ENCODE measurements at regions not wholly inside any gene's neighbourhood (a gene's known extent, or its start where the extent isn't known, plus 50 kb on each side); places are given as distances from the start of the nearest gene placed in this dataset.

DNA sequence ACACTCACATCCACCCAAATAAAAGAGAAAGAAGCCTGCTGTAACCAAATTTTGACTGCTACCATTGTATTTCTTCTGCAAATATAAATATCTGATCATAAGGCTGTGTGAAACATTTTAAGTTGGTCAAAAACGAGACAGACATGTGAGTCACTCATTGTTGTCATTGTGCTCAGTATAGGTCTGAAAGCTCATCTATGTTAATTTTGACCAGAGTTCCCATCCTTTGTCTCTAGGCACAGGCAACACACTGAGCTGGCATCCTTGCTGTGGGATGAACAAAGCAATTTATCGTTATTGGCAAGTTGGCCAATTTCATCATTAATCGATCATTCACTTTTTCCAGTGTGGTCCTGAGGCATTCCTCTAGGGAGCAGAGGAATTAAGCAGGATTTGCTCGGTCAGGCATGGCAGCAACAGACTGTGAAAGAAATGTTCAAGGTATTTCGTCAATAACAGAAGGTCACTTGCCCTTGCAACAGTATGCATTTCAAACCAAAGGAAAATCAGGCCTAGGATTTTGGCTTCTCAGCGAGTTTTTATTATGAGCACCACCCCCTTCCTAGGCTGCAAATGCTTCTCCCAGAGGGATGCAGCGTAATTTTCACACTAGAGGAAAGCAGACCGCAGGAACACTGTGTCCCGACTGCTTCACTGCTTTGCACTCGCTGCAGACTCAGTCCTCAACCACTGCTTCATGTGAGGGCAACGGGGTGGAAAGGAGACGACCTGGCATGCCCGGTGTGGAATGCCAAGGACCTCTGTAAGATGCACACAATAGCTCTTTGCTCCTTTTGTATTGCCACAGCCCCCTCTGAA lies 87.9 kb upstream of the SMYD2 start:
- POLR2A ChIA-PET, result no interaction called here
- Mint-ChIP-seq H3K4me3 (no peak overlapping the region), H3K27ac (no peak overlapping the region), H3K27me3 (peaks cover 19% of the 10 kb centered on the region), H3K36me3 (no peaks in the 10 kb centered on the region), H3K9me3 (no peaks in the 10 kb centered on the region), H3K4me1 (ENCODE audit: low read depth) (peaks cover under 1% of the 10 kb centered on the region)
- no peak for DNase-seq
- intact Hi-C loops (cut with micrococcal nuclease), result no loop called here
- CTCF ChIA-PET, result no interaction called here

DNA sequence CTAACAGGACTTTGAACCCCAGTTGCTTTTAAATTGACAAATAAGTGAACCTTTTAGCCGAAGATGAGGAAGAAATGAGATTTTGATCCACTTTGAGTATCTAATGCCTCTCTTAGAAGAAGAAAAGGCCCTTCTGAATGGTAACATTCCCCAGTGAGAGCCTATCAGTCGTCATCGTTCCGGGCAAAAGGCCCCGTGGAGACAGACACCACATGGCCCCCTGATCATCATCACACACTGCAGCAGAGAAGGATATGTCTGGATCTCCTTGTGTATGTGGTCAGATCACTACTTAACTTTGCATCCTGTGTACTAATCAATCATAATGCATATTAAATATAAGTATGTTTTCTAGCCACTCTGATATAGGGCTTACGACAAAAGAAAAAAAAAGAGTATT lies 87.3 kb upstream of the SMYD2 start:
- peaks cover 16% of the 10 kb centered on the region for H3K27me3 Mint-ChIP-seq
- no peaks in the 10 kb centered on the region for H3K36me3 Mint-ChIP-seq
- intact Hi-C loops (cut with micrococcal nuclease), result no loop called here
- no peak for DNase-seq
- H3K27ac Mint-ChIP-seq, result no peak overlapping the region
- H3K4me1 Mint-ChIP-seq (ENCODE audit: low read depth), result no peaks in the 10 kb centered on the region
- ChIA-PET POLR2A (no interaction called here), CTCF (no interaction called here)
- no peaks in the 10 kb centered on the region for H3K9me3 Mint-ChIP-seq
- H3K4me3 Mint-ChIP-seq, result no peak overlapping the region

DNA sequence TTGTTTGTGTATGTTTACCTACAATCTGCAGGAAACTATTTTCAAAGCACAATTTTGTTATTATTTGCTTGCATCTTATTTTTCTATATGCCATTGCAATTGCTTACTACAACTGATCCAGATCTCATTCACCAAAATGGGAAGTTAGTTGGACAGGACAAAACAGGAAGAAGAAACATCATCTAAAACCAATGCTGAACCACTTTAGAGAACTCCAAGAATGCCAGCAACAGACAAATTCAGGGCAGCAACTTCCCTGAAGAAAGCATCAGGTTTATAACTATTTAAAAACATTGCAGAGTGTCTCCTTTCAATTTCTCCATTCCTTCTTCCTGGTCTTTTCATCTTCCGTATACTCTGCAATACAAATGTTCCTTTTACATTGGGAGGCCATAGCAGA lies 82.4 kb upstream of the SMYD2 start:
- Mint-ChIP-seq H3K4me3 (no peak overlapping the region), H3K27me3 (peaks cover 14% of the 10 kb centered on the region), H3K27ac (no peak overlapping the region), H3K4me1 (ENCODE audit: low read depth) (no peaks in the 10 kb centered on the region), H3K36me3 (no peaks in the 10 kb centered on the region), H3K9me3 (no peaks in the 10 kb centered on the region)
- intact Hi-C loops (cut with micrococcal nuclease), result no loop called here
- DNase-seq, result no peak
- ChIA-PET CTCF (interaction anchor here (1.3 to 1.6 kb wide), 2 partner anchors 16 to 133 kb away, joined by 3 to 5 read pairs; no protein-coding TSS in a partner anchor), POLR2A (no interaction called here)

DNA sequence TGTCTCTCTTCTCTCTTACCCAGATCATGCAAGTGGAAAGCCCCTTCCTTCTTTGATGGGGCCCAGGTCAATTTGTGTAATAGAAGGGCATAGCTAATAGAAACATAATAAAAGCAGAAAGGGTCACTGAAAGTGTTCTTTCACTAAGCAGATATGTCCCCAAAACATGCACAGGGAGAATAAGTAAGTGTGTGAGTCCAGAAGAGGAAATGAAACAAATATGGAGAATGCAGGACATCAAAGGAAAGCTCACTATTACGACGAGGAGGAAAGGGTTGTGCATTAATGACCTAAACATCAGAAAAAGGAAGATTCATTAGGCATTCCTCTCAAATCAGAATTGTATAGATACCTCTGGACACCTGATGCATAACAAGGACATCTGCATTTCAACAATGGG lies 81.4 kb upstream of the SMYD2 start:
- intact Hi-C loops (cut with micrococcal nuclease), result no loop called here
- Mint-ChIP-seq H3K27ac (no peak overlapping the region), H3K27me3 (peaks cover 14% of the 10 kb centered on the region), H3K9me3 (no peaks in the 10 kb centered on the region), H3K36me3 (no peaks in the 10 kb centered on the region), H3K4me3 (no peak overlapping the region), H3K4me1 (ENCODE audit: low read depth) (no peaks in the 10 kb centered on the region)
- ChIA-PET POLR2A (no interaction called here), CTCF (interaction anchor here (1.2 to 1.4 kb wide), 2 partner anchors 10 to 133 kb away, joined by 3 to 5 read pairs; no protein-coding TSS in a partner anchor)
- no peak for DNase-seq

DNA sequence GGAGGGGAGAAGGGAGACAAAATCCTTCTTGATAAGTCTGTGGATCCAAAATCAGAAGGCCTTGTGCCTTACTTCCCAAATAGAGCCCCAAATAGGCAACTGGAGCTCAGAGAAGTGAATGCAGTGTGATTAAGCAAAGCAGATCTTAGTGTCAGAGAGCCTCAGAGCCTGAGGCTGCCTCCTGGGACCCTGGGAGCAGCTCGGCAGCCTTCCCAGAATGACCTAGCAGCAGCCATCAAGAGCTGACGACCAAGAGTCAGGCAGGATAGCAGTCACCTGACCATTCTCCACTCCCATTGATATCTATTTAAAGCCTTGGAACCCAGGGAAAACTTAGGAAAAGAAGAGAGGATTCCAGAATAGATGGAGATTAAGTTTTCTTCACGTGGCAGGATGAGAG lies 78.0 kb upstream of the SMYD2 start:
- ChIA-PET POLR2A (no interaction called here), CTCF (interaction anchor here (1.0 kb wide), 1 partner anchor 129 kb away, joined by 3 read pairs; no protein-coding TSS in a partner anchor)
- DNase-seq, result no peak
- Mint-ChIP-seq H3K27ac (no peak overlapping the region), H3K27me3 (peaks cover 11% of the 10 kb centered on the region), H3K4me1 (ENCODE audit: low read depth) (no peaks in the 10 kb centered on the region), H3K9me3 (no peaks in the 10 kb centered on the region), H3K4me3 (no peak overlapping the region), H3K36me3 (no peaks in the 10 kb centered on the region)
- intact Hi-C loops (cut with micrococcal nuclease), result no loop called here

DNA sequence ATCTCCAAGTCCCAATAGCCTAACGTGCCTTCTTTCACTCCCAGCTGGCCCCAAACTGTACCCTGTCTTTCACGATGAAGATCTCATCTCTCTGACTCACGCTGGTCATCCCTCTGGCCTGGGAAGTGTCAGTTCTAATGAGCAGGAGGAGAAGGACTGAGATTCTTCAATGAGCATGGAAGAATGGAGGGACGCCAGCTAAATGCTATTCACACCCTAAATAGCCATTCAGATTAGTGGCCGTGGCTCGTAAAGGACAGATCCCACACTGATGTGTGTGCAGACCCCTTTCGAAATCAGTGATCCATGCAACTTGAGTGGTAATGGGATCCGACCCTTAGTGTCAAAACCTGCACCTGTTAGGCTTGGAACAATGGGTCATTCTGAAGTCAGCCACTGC lies 75.9 kb upstream of the SMYD2 start:
- peaks cover 2% of the 10 kb centered on the region for H3K27me3 Mint-ChIP-seq
- H3K4me1 Mint-ChIP-seq (ENCODE audit: low read depth), result no peaks in the 10 kb centered on the region
- ChIA-PET POLR2A (no interaction called here), CTCF (interaction anchor here (1.1 to 2.0 kb wide), 2 partner anchors 9 to 127 kb away, joined by 4 to 6 read pairs; no protein-coding TSS in a partner anchor)
- no peak overlapping the region for H3K4me3 Mint-ChIP-seq
- no peak for DNase-seq
- no peak overlapping the region for H3K27ac Mint-ChIP-seq
- no peaks in the 10 kb centered on the region for H3K36me3 Mint-ChIP-seq
- no peaks in the 10 kb centered on the region for H3K9me3 Mint-ChIP-seq
- intact Hi-C loops (cut with micrococcal nuclease), result no loop called here

DNA sequence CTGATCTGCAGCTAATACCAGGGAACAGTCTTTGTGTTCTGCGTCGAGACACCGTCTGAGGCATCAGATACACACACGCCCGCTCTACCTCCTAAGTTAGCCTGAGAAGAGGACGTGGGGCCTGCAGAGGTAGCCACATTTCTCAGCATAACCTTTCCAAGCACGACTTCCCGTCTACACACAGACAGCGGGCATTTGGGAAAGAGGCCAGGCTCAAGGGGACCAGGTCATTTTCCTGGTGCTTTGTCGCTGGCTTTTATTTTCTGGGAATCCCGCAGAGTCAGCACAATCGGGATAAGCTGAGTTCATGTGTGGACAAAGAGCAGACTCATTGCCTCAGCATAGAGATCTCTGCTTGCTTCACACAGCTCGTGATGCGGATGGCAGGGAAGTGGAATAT lies 72.5 kb upstream of the SMYD2 start:
- H3K27me3 Mint-ChIP-seq, result peaks cover 4% of the 10 kb centered on the region
- POLR2A ChIA-PET, result no interaction called here
- no peaks in the 10 kb centered on the region for H3K4me1 Mint-ChIP-seq (ENCODE audit: low read depth)
- intact Hi-C loops (cut with micrococcal nuclease), result no loop called here
- H3K4me3 Mint-ChIP-seq, result no peak overlapping the region
- DNase-seq, result no peak
- CTCF ChIA-PET, result interaction anchor here (2.4 to 2.7 kb wide), 2 partner anchors 53 to 124 kb away, joined by 11 to 15 read pairs; no protein-coding TSS in a partner anchor
- no peak overlapping the region for H3K27ac Mint-ChIP-seq
- no peaks in the 10 kb centered on the region for H3K9me3 Mint-ChIP-seq
- H3K36me3 Mint-ChIP-seq, result no peaks in the 10 kb centered on the region

- CTCF ChIA-PET, result interaction anchor here (0.6 to 2.7 kb wide), 4 partner anchors 10 to 123 kb away, joined by 3 to 15 read pairs (median 7); no protein-coding TSS in a partner anchor
- Mint-ChIP-seq H3K27me3 (peaks cover 4% of the 10 kb centered on the region), H3K4me1 (ENCODE audit: low read depth) (peaks cover 1% of the 10 kb centered on the region), H3K36me3 (no peaks in the 10 kb centered on the region), H3K27ac (no peak overlapping the region), H3K9me3 (no peaks in the 10 kb centered on the region), H3K4me3 (no peak overlapping the region)
- POLR2A ChIA-PET, result no interaction called here
- no peak for DNase-seq
- intact Hi-C loops (cut with micrococcal nuclease), result no loop called here
These were observed 71.6 kb upstream of the SMYD2 start for GRCh38 chr1:214209260-214209808.

DNA sequence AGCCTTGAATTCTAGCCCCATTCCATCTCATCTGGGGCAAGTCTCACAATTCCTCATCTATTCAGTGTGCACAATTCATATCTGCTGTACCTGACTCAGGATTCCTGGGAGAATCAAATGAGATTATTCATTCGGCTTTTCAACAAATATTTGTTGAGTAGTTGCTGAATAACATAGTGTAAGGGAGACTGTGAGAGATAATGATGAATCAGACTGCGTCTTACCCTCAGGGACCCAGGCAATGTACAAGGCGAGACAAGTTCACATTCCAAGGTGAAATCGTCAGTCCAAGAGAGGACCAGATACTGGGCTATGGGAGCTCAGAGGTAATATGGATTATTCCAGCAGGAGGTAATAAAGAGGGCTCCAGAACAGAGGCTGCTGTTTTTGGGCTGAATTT lies 67.8 kb upstream of the SMYD2 start:
- Mint-ChIP-seq H3K4me3 (no peak overlapping the region), H3K27ac (no peak overlapping the region), H3K36me3 (no peaks in the 10 kb centered on the region), H3K27me3 (peaks cover 9% of the 10 kb centered on the region), H3K4me1 (ENCODE audit: low read depth) (peaks cover 1% of the 10 kb centered on the region), H3K9me3 (no peaks in the 10 kb centered on the region)
- CTCF ChIA-PET, result interaction anchor here (2.6 to 11.0 kb wide), 2 partner anchors 48 to 117 kb away, joined by 21 to 224 read pairs; no protein-coding TSS in a partner anchor
- DNase-seq, result no peak
- POLR2A ChIA-PET, result no interaction called here
- intact Hi-C loops (cut with micrococcal nuclease), result no loop called here

DNA sequence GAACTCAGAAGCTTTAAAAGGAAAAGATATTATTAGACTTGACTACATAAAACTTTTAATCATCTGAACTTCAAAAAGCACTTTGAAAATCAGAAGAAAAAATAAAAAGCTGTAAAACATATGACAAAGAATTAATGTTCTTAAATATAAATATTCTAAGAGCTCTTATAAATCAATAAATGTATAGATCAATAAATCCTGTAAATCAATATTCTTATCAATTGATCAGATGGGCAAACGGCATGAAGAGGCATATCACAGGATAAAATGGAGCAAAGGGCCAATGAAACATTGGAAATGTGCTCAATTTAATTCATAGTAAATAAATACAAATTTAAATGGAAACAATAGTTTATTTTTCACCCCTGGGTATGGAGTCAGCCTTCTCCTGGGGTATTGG lies 66.1 kb upstream of the SMYD2 start:
- DNase-seq, result no peak
- Mint-ChIP-seq H3K27ac (no peak overlapping the region), H3K4me1 (ENCODE audit: low read depth) (peaks cover 1% of the 10 kb centered on the region), H3K4me3 (no peak overlapping the region), H3K27me3 (peaks cover 13% of the 10 kb centered on the region), H3K9me3 (no peaks in the 10 kb centered on the region), H3K36me3 (no peaks in the 10 kb centered on the region)
- CTCF ChIA-PET, result interaction anchor here (0.7 to 11.0 kb wide), 15 partner anchors 10 to 420 kb away, joined by 3 to 224 read pairs (median 5); no protein-coding TSS in a partner anchor
- POLR2A ChIA-PET, result interaction anchor here (0.8 kb wide), 1 partner anchor 114 kb away, joined by 4 read pairs; no protein-coding TSS in a partner anchor
- intact Hi-C loops (cut with micrococcal nuclease), result loop anchor here (1.0 to 2.0 kb wide), 3 partner anchors 44 to 370 kb away; no protein-coding TSS in a partner anchor

DNA sequence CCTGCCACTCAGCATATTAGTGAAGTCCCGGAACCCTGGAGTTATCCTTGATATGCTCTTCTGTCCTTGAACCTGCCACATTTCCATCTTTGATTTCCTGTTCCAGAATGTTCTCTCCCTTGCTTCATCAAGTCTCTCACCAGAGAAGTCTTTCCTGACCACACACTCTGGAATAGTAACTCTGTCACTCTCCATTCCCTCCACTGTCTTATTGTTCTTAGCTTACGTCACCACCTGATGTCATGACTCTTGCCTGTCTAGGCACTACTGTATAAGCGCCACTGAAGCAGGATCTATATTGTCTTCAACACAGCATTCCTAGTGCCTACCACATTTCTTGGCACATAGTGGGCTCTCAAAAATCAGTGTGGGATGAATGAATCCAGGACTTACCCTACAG lies 65.4 kb upstream of the SMYD2 start:
- H3K4me3 Mint-ChIP-seq, result no peak overlapping the region
- H3K36me3 Mint-ChIP-seq, result no peaks in the 10 kb centered on the region
- H3K27me3 Mint-ChIP-seq, result peaks cover 16% of the 10 kb centered on the region
- H3K27ac Mint-ChIP-seq, result no peak overlapping the region
- CTCF ChIA-PET, result interaction anchor here (1.7 to 11.0 kb wide), 3 partner anchors 21 to 115 kb away, joined by 4 to 224 read pairs (median 7); no protein-coding TSS in a partner anchor
- no peak for DNase-seq
- POLR2A ChIA-PET, result no interaction called here
- peaks cover 1% of the 10 kb centered on the region for H3K4me1 Mint-ChIP-seq (ENCODE audit: low read depth)
- intact Hi-C loops (cut with micrococcal nuclease), result loop anchor here (2.0 kb wide), 1 partner anchor 43 kb away; no protein-coding TSS in a partner anchor
- no peaks in the 10 kb centered on the region for H3K9me3 Mint-ChIP-seq

DNA sequence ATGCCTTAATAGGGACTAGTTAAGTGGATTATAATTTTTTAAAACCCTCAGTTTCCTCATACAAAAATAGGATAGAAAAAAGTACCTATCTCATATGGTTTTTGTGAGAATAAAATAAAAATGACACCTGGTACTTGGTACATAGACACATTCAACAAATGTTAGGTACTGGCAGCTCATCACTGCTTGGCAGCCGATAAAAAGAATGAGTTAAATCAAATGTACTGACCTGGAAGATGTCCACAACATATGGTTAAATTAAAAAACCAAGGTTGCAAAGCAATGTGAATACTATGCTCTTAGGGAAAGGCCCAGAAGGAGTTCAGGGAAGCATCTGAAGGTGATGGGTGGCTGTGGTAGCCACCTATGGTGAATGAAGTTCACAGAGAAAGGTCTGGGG lies 64.9 kb upstream of the SMYD2 start:
- intact Hi-C loops (cut with micrococcal nuclease), result no loop called here
- no peaks in the 10 kb centered on the region for H3K9me3 Mint-ChIP-seq
- no peaks in the 10 kb centered on the region for H3K36me3 Mint-ChIP-seq
- H3K27ac Mint-ChIP-seq, result no peak overlapping the region
- H3K4me3 Mint-ChIP-seq, result no peak overlapping the region
- POLR2A ChIA-PET, result no interaction called here
- CTCF ChIA-PET, result interaction anchor here (0.7 to 11.0 kb wide), 2 partner anchors 45 to 114 kb away, joined by 3 to 224 read pairs; no protein-coding TSS in a partner anchor
- peaks cover 1% of the 10 kb centered on the region for H3K4me1 Mint-ChIP-seq (ENCODE audit: low read depth)
- DNase-seq, result no peak
- H3K27me3 Mint-ChIP-seq, result peaks cover 16% of the 10 kb centered on the region

Measured in activated CD4-positive, alpha-beta memory T cell treated with anti-CD3 and anti-CD28 coated beads for 36 hours (primary cell).